DMS114 treated with DMSO at 0.1 percent for 48 hours (cell line): ENCODE measurements at regions not wholly inside any gene's neighbourhood (a gene's known extent, or its start where the extent isn't known, plus 50 kb on each side); places are given as distances from the start of the nearest gene placed in this dataset.

Experiments used
- DNase-seq: peaks from one replicate; lab custom pipeline; 2025; ENCODE audit not compliant: unreplicated experiment; lab: John Stamatoyannopoulos, UW

- DNase-seq: no peak
These were observed 74.2 kb upstream of the BMP2 start for GRCh38 chr20:6693178-6693807.

DNA sequence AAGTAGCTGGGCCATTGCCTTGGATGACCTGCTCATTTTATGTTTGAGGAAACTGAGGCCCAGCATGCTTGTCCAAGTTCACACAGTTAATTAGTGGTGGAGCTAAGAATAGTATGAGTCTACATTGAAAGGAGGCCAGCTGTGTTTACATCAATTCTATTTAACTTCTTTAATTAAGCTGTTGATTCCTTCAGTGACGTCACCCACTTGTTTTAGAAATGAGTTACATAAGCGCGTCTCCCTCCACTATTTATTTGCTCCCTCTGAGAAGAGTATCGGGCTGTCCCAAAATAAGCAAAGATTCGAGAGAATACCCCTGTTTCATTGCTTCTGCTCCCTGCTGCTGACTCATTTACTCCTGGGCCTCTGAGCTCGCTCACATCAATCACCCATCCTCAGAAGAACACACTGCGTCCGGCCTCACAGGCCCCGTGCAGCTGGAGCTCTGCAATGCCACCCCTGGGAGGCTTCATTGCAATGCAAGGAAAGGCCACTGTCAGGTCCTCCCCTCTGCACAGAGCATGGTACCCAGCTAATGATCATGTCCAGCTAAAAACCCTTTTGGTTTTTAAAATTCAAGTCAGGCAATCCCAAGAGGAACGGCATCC is 74.8 kb upstream of the BMP2 start:
- no peak for DNase-seq

GRCh38 chr20:6691516-6691915 is 76.0 kb upstream of the BMP2 start:
- no peak for DNase-seq

- DNase-seq: no peak
These were observed 78.0 kb upstream of the BMP2 start for GRCh38 chr20:6689339-6689973.

GRCh38 chr20:6686171-6686570 is 81.3 kb upstream of the BMP2 start:
- DNase-seq: no peak

- no peak for DNase-seq
These were observed 81.9 kb upstream of the BMP2 start for GRCh38 chr20:6685626-6686025.

DNA sequence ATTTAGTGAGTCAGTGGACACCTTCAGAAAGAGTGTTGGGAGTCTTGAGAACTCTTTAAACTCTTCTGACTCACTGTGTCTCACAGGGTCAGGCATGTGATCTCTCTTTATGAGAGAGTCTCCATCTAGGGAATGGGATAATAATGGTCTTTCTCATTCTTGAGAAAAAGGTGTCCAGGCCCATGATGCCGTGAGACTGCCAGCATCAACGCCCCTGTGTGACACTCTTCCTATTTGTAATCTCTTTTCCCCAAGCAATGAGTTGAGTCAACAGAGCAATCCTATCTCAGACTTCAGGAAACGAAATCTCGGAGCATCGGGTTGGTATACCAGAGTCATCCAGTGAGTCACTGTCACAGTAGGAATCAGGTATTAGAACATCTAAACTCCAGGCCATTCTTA is 82.3 kb upstream of the BMP2 start:
- DNase-seq: no peak

DNA sequence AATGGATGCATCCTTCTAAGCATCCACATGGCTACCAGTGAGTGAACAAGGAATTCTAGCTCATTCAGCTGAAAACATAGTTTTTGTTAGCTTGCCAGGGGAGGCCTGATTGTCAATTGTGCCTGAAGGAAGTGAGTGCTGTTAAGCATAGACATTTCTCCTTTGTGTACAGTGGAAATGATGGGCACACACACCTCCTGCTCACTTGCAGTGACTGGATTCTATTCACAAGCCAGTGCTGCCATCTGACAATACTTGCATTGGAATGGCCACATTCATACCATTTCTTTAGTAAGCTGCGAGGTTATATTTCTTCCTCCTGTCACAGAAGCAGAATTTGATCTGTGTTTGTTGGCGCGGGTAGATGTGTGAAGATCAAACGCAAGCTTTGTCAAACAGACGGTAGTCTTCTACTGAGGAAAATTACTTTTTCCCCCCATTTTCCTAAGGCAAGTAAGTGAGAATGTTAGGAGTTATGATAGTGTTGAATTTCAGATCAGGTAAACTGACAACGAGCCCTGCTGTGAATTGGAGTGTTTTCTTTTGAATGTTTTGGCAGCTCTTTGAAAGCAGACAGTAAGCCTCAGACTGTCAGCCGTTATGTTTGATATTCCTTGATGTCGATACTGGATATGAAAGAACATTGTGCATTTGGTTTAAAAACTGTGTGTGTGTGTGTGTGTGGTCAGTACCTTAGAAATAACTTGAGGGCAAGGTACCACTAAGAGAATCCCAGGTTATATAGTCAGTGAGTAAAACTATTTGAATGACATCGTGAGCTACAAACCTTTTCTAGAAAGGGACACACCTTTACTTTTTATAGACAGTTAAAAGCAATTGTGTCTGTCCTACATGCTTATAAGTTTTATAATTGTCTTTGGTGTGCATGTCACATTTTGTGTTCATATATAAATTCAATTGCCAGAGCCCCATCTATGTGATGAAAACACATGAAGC is 84.2 kb upstream of the BMP2 start:
- no peak for DNase-seq

- no peak for DNase-seq
These were observed 86.6 kb upstream of the BMP2 start for GRCh38 chr20:6680854-6681253.

DNA sequence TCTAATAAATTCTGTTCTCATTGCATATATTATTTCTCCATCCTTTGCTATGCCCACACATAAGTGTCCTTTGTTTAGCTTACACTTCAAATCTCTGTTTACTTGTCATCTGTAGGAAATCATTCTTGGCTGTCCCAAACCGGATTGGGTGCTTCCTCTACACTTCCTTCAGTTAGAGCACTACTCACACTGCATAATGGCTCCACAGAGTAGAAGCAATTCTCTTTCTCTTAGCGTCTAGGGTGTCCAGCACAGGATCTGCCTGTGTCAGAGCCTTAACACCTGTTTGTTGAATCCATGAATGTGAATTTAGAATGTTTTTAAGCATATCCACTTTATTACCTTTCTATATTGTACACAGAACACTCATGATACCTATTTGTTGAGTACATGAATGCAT is 87.0 kb upstream of the BMP2 start:
- no peak for DNase-seq

DNA sequence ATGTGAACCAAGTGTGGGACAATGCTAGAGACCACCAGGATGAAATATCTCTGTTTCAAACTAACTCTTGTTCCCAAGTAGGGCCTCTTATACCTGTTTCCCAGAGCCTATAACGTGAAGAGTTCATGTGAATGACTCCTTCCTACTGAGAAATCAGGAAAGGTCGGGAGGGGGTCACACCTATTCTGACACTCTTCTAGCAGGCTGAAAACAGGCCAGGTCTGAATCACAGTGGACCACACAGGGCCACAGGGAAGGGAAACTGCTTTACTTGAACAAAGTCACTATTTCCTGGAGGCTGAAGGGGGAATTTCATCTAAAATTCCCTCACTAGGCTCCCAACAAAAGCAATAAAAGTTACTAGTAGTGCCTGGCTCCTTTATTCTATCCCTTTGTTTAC is 88.4 kb upstream of the BMP2 start:
- no peak for DNase-seq

DNA sequence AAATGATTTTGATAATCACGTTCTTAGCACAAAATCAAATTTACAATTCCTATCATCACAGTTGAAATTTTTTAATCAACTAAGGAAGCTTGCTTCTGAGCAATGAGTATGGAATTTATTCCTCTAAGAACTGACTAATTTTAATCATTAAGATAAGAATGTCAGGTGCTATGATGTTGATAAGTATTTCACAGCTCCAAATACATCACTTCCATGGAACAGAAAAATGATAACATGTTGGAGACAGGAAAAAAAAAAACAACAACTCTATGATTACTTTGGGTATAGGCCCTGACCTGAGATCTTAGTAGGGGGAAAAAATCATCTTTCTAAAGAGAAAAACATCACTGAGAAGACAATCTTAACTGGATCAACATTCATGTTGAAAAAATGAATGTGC is 89.4 kb upstream of the BMP2 start:
- no peak for DNase-seq

DNA sequence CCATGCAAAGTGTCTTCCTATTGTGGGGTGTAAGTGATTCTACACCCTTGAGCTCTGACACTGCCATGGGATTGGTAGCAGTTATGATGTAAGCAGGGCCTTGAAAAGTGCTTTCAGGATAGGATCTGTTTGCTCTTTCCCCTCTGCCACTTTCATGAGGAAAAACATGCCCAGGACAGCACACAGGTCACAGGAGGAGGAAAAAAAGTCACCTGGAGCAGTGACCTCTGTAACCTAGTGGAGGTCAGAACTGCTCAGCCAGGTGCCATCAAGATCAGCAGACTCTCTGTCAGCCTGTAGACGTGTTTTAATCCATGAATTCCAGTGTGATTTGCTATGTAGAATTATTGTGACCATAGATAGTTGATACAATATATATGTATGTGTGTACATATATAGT is 92.7 kb upstream of the BMP2 start:
- DNase-seq: no peak

- DNase-seq: no peak
These were observed 94.4 kb upstream of the BMP2 start for GRCh38 chr20:6673071-6673470.

- DNase-seq: no peak
These were observed 95.7 kb upstream of the BMP2 start for GRCh38 chr20:6671829-6672228.

- DNase-seq: no peak
These were observed 98.9 kb upstream of the BMP2 start for GRCh38 chr20:6668546-6668945.

- no peak for DNase-seq
These were observed 101.7 kb upstream of the BMP2 start for GRCh38 chr20:6665621-6666355.

DNA sequence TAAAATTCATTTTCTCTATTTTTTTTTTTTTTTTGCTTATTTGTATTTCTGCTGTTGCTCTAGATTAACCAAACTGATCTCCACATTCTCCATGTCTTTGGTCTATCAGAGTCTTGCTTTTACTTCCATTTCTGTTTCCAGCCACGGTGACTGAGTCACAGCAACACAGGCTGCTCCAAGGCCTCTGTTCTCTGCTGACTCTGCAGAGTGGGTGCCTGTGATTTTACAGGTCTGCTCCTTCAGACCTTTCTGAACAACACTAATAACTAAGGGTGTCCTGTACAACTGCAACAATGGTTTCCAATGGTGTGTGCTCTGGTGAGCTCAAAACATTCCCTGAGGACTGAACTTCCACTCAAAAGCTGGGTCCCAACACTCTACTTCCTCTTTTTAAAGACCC is 102.3 kb upstream of the BMP2 start:
- DNase-seq: no peak

DNA sequence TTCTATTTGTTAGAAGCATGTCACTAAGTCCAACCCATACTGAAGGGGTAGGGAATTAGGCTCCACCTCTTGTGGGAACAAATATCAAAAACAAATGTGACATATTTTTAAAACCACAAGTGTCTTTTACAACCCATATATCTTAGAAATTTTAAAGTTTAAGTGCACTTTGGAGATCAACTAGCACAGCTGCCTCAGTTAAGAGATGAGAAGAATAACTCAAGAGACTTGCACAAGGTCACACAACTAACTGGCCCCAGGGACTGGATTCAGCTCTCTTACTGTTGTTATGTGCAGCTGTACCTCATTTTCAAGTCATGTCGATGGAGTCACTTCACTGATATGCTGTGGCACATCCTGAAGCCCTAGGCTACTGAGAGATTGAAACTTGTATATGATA is 102.9 kb upstream of the BMP2 start:
- no peak for DNase-seq

GRCh38 chr20:6663751-6664388 is 103.6 kb upstream of the BMP2 start:
- no peak for DNase-seq

- no peak for DNase-seq
These were observed 104.4 kb upstream of the BMP2 start for GRCh38 chr20:6663104-6663503.
